Head of caudate nucleus (tissue), 42 donors: ENCODE measurements at regions not wholly inside any gene's neighbourhood (a gene's known extent, or its start where the extent isn't known, plus 50 kb on each side); places are given as distances from the start of the nearest gene placed in this dataset.
"Not testable (repeated sequence)": the region's sequence is repeated elsewhere in the genome, so short reads cannot be mapped to it uniquely, and the experiment has no call there.

Experiments used
- DNase-seq, 42 donors: peaks; one replicate each; pipeline versions ENCODE4 v3.0.0 to v3.0.0-alpha.2; 2020 to 2021; ENCODE audit warnings: mixed read lengths in 7 of 42
- intact Hi-C: fragments of 100-400 bp; cut with DNase I; formaldehyde crosslinking; loops from one replicate; pipeline ENCODE4 v1.15.0; 2022

DNA sequence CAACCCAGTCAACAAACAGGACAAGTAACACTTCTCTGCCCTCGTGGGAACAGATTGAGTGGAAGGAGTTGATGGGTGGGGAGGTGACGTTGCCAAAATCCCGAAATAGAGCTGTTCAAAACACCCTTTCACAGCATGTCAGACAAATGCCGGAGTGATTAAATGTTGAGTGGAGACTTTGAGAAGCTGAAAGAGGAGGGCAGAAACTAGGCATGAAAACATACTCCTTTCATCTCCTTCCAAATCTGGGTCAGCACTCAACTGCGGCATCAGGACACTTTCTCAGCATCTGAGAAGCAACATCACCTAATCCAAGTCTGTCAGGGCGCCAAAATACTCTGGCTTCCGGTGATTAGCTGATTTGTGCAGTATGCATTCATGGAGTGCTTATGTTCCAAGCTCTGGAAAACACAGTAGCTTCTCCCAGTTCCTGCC, 51.5 kb upstream of the MRI1 start:
- intact Hi-C loops: no loop called here
- peak in 24 of 42 donors; percentile 11 to 62 (median 32) for DNase-seq

DNA sequence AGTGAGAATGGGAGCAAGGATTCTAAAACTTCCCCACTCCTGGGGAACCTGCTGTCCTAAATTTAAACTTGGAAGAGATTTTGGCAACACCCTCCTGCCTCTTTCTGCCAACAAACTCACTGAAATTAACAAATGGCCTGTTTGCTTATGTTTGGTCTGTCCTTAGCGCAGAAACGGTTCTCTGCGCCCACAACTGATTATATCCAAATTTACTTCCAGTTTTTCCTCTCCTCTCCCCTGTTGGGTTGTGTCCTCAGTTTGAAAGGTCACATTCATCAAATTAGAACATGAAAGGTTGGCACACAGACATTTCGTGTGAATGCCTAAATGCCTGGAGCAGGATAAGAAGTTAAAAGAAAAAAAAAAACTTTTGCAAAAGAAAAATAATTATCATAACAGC, 56.4 kb upstream of the MRI1 start:
- intact Hi-C loops: no loop called here
- DNase-seq: peak in 1 of 42 donors; percentile 11

- no peak for DNase-seq
- intact Hi-C loops: no loop called here
Observed at GRCh38 chr19:13705928-13706447, 58.3 kb upstream of the MRI1 start.

DNA sequence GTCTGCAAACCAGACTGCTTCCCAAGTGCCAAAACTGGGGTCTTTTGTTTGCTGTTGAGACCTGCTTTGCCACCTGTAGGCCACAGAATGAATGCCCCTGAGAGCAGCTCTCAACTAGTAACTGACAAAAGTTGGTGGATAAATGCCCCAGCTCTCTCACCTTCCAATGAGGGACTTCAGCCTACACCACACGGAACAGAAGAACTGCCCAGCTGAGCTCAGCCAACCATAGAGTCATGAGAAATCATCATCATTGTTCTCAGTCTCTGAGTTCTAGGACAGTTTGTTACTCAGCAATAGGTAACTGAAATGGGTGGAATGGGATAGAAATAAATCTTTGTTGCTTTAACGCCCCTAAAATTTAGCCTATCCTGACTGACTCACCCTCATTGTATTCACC, 59.1 kb upstream of the MRI1 start:
- intact Hi-C loops: no loop called here
- DNase-seq: no peak

DNA sequence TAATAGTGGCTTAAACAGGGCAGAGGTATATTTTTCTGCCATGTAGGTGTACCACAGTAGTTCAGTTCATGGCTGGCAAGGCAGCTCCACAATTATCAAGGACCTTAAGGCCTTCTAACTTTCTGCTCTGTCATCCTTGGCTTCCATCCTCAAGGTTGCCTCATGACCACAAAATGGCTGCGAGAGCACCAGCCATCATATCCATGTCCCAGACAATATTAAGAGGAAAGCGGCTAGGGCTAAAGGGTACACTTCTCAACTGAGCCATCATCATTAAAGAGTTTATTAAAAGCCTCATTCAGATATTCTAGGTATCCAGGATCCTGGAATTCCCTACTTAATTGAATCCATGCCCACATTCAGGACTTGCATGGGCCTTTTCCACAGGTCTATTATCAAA, 62.7 kb upstream of the MRI1 start:
- intact Hi-C loops: no loop called here

DNA sequence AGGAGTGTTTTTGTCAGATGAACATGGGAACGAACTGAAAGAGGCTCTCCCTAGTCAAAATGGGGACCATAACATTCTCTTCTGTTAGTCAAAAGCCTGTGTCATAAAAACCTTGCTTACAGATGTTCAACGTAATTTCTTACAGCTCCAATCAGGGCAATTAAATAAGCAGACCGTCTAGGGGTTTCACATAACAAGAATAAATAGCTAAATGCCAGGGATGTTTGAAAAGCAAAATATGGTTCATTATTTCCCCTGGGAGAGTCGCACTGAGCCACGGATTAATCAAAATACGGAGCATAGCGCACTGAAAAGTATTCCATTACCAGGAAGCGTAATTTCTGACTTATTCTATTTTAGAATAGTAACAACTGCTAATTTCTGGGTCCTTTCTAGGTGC, 63.7 kb upstream of the MRI1 start:
- intact Hi-C loops: no loop called here
- no peak for DNase-seq

More for the DNA sequence above, 62.7 kb upstream of the MRI1 start:
- no peak for DNase-seq

- DNase-seq: no peak
- intact Hi-C loops: no loop called here
Observed at GRCh38 chr19:13699786-13700185, 64.5 kb upstream of the MRI1 start.

DNA sequence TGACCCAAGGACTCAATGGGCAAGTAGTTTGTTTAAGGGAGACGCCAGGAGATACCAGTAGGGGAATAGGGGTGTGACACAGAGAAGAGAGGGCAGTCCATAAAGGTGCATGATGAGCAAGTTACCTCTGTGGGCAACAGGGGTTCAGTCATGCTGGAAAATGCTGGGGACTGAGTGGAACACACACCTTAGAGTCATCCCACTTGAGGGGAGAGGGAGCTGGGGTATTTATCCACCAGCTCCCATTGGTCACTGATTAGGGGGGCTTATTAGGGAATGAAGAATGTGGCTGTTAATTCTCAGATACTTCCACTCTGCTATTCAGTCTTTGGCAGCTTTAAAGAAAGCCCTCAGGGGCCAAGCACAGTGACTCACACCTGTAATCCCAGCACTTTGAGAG, 67.5 kb upstream of the MRI1 start:
- intact Hi-C loops: no loop called here
- DNase-seq: no peak

DNA sequence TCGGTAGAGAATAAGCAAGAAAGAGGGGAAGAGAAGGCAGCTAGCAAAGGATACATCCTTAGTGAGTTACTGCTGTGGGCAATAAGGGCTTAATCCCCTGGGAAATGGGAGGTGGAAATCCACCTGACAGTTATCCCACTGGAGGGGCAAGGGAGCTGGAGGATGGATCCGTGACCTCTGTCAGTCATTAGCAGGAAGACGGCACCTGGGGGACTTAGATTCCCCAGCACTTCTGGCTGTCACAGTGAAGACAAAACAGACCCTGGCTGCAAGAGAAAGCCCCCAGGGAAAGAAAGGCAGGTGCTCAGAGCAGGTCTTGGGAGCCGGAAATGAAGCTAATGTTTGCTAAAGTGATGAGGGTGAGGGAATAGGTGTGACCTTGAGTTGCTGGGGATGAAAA, 70.4 kb upstream of the MRI1 start:
- no peak for DNase-seq
- intact Hi-C loops: no loop called here

DNA sequence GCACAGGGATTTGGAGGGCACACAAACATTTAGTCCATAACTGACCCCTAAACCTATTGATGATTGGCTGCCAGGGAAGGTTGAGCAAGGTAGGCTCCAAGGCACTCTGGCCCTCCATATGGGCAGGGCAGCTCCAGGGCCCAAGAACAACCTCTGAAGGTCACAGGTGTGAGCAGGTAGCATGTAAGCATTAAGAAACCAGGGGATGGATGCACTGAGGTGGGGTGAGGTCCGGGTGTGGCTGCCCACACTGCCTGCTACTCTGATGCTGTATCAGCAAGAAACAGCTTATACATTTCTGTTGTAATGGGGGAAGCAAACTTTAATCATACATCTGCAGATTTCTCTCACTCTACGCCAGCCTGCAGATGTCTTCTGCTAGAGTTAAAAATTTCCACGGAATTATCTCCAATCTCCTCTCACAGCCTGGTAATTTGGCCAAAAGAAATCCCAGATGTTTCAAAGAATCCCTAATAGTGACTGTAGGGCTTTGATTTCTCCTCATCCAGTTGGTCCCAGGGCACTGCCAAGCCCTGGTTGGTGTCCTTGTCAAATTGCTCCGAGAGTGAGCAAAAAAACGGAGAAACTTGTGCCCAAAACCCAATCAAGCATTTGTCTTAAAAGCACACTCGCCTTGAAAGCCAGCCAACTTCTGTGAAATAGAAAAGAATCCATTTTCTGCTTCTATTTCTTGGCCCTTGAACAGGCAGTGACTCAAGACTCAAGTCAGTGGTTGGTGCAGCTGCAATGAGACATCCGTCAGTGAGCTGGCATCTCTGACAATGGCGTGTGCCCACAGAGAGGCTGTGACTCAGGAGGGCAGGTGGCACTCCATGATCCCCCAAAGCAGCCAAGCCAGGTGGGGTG, 72.5 kb upstream of the MRI1 start:
- peak; percentile 48 to 94 (median 75) for DNase-seq
- intact Hi-C loops: no loop called here

DNA sequence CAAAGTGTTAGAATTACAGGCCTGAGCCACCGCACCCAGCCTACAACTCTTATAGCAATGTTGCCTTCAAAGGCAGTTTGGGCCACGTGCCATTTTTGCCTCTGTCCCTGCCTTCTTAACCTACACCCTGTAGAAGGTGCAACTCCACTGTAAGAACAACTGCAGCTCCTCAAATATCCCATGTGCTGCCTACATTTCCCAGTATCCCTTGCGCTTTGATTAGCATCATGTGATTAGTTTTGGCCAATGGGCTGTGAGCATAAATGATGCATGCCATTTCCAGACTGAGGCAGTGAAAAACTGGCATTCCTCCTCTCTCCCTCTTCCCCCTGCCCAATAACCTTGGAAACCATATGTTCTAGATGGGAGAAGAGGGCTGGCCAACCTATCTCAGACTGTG, 75.2 kb upstream of the MRI1 start:
- intact Hi-C loops: no loop called here
- DNase-seq: peak in 20 of 42 donors; percentile 8 to 60 (median 34)

GRCh38 chr19:13684021-13684420, 80.3 kb upstream of the MRI1 start:
- peak in 15 of 42 donors; percentile 7 to 67 (median 31) for DNase-seq
- intact Hi-C loops: no loop called here

DNA sequence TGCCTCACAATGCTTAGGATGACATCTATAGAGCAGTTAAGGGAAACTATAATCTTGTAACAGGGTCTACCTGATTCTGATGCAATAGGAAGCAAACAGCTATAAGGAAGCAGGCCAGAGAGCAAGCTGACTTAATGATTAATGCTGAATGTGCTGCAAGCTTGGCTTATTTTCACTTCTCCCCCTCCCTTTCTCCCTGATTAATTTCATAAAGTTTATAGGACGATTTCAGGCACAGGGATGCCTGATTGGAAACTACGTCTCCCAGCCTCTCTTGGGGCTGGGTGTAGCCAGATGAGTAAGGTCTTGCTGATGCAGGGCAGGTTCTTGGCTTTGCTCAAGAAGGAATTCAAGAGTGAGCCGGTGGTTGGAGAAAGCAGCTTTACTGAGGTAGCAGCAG, 82.8 kb upstream of the MRI1 start:
- no peak for DNase-seq
- intact Hi-C loops: no loop called here

DNA sequence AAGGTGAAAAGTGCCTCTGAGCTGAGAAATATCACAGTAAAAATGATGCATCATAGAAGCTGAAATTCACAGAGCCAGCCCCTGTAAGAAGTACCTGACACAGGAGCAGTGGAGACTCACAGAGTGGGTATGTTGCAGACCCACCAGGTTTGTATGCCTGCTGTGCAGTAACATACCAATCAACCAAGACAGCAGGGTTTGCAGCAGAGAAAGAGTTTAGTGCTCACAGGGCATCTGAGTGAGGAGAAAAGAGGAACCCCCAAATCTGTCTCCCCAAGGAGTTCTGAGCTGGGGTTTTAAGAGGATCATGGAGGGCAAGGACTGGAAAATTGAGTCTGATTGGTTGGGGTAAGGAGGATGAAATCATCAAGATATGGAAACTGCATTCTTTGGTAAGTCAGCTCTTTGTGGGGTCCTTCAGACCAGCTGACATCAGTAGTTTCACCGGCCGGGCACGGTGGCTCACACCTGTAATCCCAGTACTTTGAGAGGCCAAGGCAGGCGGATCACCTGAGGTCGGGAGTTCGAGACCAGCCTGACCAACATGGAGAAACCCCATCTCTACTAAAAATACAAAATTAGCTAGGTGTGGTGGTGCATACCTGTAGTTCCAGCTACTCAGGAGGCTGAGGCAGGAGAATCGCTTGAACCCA, 83.5 kb upstream of the MRI1 start:
- intact Hi-C loops, DNase-seq: not testable (repeated sequence)

- DNase-seq, intact Hi-C loops: not testable (repeated sequence)
Observed at GRCh38 chr19:13676967-13677366, 87.4 kb upstream of the MRI1 start.

- intact Hi-C loops: not testable (repeated sequence)
- DNase-seq: peak in 1 of 42 donors; percentile 34
Observed at GRCh38 chr19:13672480-13673175, 91.7 kb upstream of the MRI1 start.

DNA sequence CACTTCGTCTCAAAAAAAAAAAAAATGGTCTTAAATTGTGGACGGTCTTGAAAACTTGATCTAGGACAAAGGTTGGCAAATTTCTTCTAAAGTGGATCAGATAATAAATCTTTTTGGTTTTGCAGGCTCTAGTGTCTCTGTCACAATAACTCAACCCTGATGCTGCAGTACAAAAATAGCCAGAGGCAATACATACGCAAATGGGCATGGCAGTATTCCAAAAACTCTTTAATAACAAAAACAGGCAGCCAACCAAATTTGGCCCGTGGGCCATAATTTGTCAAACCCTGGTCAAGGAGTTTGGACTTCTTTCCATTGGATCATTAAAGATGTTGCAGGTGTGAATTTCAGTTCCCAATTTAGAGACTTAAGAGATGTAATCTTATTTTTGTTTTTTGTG, 93.5 kb upstream of the MRI1 start:
- intact Hi-C loops: no loop called here

GRCh38 chr19:13669780-13670355, 94.5 kb upstream of the MRI1 start:
- DNase-seq: peak in 21 of 42 donors; percentile 4 to 52 (median 18)
- intact Hi-C loops: no loop called here

More for the DNA sequence above, 93.5 kb upstream of the MRI1 start:
- DNase-seq: no peak

DNA sequence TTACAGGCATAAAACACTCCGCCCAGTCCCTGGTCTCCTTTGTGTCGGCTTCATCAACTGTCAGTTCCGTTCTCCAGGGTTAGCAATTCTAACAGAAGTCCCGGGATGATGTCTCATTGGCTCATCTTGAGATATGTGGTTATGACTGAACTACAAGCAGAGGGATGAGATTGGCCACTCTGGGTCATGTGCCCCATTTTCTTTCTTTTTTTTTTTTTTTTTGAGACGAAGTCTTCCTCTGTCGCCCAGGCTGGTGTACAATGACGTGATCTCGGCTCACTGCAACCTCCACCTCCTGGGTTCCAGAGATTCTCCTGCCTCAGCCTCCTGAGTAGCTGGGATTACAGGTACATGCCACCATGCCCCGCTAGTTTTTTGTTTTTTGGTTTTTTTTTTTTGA, 95.4 kb upstream of the MRI1 start:
- intact Hi-C loops: no loop called here
- DNase-seq: no peak
